Smooth muscle cell (in vitro differentiated cells): ENCODE measurements at regions not wholly inside any gene's neighbourhood (a gene's known extent, or its start where the extent isn't known, plus 50 kb on each side); places are given as distances from the start of the nearest gene placed in this dataset.

Source experiments
- DNase-seq: peaks from one replicate; lab custom pipeline; 2025; ENCODE audit not compliant: unreplicated experiment; lab: John Stamatoyannopoulos, UW
- H2AFZ ChIP-seq: fragments of 200-600 bp; sonication (generic); 2 replicates; pipeline ENCODE4 v1.6.0; 2016; ENCODE audit warnings: antibody characterized with exemption, low read depth, mild to moderate bottlenecking
- H3F3A ChIP-seq: fragments of 200-600 bp; sonication (generic); 2 replicates; pipeline ENCODE4 v1.6.0; 2017; ENCODE audit warnings: antibody characterized with exemption, low read depth
- H3K27ac ChIP-seq: fragments of 200-600 bp; sonication (generic); 2 replicates; pipeline ENCODE4 v1.5.1; 2016; ENCODE audit warnings: low read depth, mild to moderate bottlenecking
- H3K27me3 ChIP-seq: fragments of 200-600 bp; sonication (generic); 2 replicates; pipeline ENCODE4 v1.6.1; 2016; ENCODE audit warnings: low read depth, mild to moderate bottlenecking
- H3K36me3 ChIP-seq: fragments of 200-600 bp; sonication (generic); 2 replicates; pipeline ENCODE4 v1.5.1; 2016; ENCODE audit warnings: low read depth
- H3K4me1 ChIP-seq: fragments of 200-600 bp; sonication (generic); 2 replicates; pipeline ENCODE4 v1.5.1; 2016; ENCODE audit warnings: low read depth
- H3K4me2 ChIP-seq: fragments of 200-600 bp; sonication (generic); 2 replicates; pipeline ENCODE4 v1.6.0; 2016; ENCODE audit warnings: mild to moderate bottlenecking
- H3K4me3 ChIP-seq: fragments of 200-600 bp; sonication (generic); 2 replicates; pipeline ENCODE4 v1.5.1; 2016; ENCODE audit warnings: mild to moderate bottlenecking
- H3K79me2 ChIP-seq: fragments of 200-600 bp; sonication (generic); 2 replicates; pipeline ENCODE4 v1.6.0; 2016; ENCODE audit warnings: low read depth, mild to moderate bottlenecking
- H3K9ac ChIP-seq: fragments of 200-600 bp; sonication (generic); 2 replicates; pipeline ENCODE4 v1.6.0; 2016; ENCODE audit warnings: low read depth
- H3K9me3 ChIP-seq: fragments of 200-600 bp; sonication (generic); replicated peaks from 2 replicates; pipeline ENCODE4 v1.5.1; 2016; ENCODE audit warnings: low read depth
- H4K20me1 ChIP-seq: fragments of 200-600 bp; sonication (generic); 2 replicates; pipeline ENCODE4 v1.6.0; 2016; ENCODE audit warnings: low read depth
- CTCF ChIP-seq: fragments of 200-600 bp; sonication (generic); IDR thresholded peaks from 2 replicates; pipeline ENCODE4 v1.5.1; 2017; ENCODE audit warnings: borderline replicate concordance, mild to moderate bottlenecking, antibody characterized with exemption; ENCODE audit not compliant: insufficient read depth, poor library complexity, severe bottlenecking
- whole genome bisulfite sequencing: methylation state at CpG from one replicate; pipeline ENCODE4 v1.1.7; 2016; ENCODE audit warnings: low lambda C conversion rate; 5-methylcytosine and 5-hydroxymethylcytosine counted together

DNA sequence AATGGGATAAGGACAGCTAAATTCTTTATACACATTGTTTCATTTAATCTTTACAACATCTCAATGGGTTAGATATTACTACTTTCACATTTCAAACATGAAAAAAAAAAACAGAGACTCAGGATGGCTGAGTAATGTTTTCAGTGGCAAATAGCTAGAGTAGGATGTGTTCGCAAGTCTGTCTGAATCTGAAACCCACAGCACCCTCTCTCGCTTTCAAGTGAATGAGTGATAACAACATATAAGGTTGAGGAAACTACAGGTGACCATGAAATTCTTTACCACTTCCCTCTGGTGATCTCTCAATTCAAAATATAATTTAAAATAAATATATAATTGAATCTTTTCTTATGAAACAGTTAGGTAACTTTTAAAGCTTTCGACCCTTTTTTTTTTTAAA, 162.6 kb downstream of the PRR32 start:
- H3F3A ChIP-seq: no peaks in the 10 kb centered on the region
- H3K27me3 ChIP-seq: no peaks in the 10 kb centered on the region
- H3K9ac ChIP-seq: no peak overlapping the region
- H3K27ac ChIP-seq: no peak overlapping the region
- 85% methylated on average over 3 of the region's 3 CpGs for WGBS
- H2AFZ ChIP-seq: no peak overlapping the region
- no peak for DNase-seq
- H3K36me3 ChIP-seq: no peaks in the 10 kb centered on the region
- no peaks in the 10 kb centered on the region for H3K9me3 ChIP-seq
- TF ChIP-seq CTCF: no peak
- H3K4me2 ChIP-seq: no peak overlapping the region
- no peaks in the 10 kb centered on the region for H4K20me1 ChIP-seq
- no peaks in the 10 kb centered on the region for H3K4me1 ChIP-seq
- no peaks in the 10 kb centered on the region for H3K79me2 ChIP-seq
- H3K4me3 ChIP-seq: no peak overlapping the region

DNA sequence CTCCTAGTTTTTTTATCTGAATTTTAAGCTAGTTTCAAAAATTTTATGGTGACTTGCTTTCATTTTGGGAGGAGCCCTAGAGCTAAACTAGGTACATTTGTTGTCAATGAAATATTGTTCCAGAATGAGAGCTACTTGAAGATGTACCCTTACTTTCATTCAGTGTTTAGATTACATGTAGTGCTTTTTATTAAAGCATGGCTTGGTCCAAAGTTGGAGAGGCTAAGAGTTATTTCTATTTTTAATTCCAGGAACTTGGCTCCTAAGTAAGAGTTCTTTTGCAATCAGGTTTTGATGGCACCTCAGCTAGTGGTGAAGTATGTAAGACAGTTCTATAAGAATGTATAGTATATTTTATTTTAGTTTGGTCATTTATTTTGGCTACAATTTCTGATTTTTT, 165.5 kb downstream of the PRR32 start:
- Histone ChIP-seq H3K36me3 (no peaks in the 10 kb centered on the region), H2AFZ (no peak overlapping the region), H3K79me2 (no peaks in the 10 kb centered on the region), H3K4me2 (no peak overlapping the region), H3K9me3 (no peaks in the 10 kb centered on the region), H3K27me3 (no peaks in the 10 kb centered on the region), H3K4me3 (no peak overlapping the region), H4K20me1 (no peaks in the 10 kb centered on the region), H3K27ac (no peak overlapping the region), H3K9ac (no peak overlapping the region), H3K4me1 (no peaks in the 10 kb centered on the region), H3F3A (no peaks in the 10 kb centered on the region)
- TF ChIP-seq CTCF: no peak
- DNase-seq: no peak

- H3K27ac ChIP-seq: no peak overlapping the region
- no peak overlapping the region for H3K4me2 ChIP-seq
- H3K4me1 ChIP-seq: no peaks in the 10 kb centered on the region
- DNase-seq: no peak
- TF ChIP-seq CTCF: no peak
- no peaks in the 10 kb centered on the region for H4K20me1 ChIP-seq
- no peaks in the 10 kb centered on the region for H3K27me3 ChIP-seq
- no peak overlapping the region for H2AFZ ChIP-seq
- 91% methylated on average over 10 of the region's 10 CpGs for WGBS
- H3F3A ChIP-seq: no peaks in the 10 kb centered on the region
- no peak overlapping the region for H3K9ac ChIP-seq
- no peak overlapping the region for H3K4me3 ChIP-seq
- H3K9me3 ChIP-seq: no peaks in the 10 kb centered on the region
- H3K36me3 ChIP-seq: no peaks in the 10 kb centered on the region
- no peaks in the 10 kb centered on the region for H3K79me2 ChIP-seq
These were observed 166.5 kb downstream of the PRR32 start for GRCh38 chrX:126985981-126986380.

DNA sequence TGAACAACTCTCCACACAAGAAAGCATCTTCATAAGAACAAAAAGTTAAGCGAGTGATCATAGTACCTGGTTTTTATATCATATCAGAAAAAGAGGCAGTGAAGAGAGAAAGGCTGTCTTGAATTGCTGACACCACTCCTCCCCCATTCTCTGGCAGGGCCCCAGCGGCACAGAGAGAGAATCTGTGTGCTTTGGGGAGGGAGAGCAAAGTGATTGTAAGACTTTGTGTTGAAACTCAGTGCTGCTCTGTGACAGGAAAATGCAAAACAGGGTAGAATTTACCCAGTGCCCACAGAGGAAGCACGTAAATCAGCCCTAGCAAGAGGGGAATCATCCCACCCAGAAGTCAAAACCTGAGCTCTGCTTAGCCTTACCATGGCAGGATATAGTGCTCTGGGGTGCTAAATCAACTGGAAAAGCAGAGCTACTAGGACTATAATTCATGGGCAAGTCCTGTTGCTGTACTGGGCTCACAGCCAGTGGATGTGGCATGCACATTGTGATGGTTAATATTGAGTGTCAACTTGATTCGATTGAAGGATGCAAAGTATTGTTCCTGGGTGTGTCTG, 174.6 kb downstream of the PRR32 start:
- no peaks in the 10 kb centered on the region for H3F3A ChIP-seq
- H3K27me3 ChIP-seq: no peaks in the 10 kb centered on the region
- no peaks in the 10 kb centered on the region for H3K36me3 ChIP-seq
- no peak overlapping the region for H3K4me3 ChIP-seq
- TF ChIP-seq CTCF: no peak
- no peak overlapping the region for H3K4me2 ChIP-seq
- DNase-seq: no peak
- no peak overlapping the region for H2AFZ ChIP-seq
- no peaks in the 10 kb centered on the region for H3K4me1 ChIP-seq
- no peaks in the 10 kb centered on the region for H3K79me2 ChIP-seq
- WGBS: 57% methylated on average over 4 of the region's 4 CpGs
- no peak overlapping the region for H3K27ac ChIP-seq
- H4K20me1 ChIP-seq: no peaks in the 10 kb centered on the region
- H3K9ac ChIP-seq: no peak overlapping the region
- H3K9me3 ChIP-seq: no peaks in the 10 kb centered on the region
